ENCODE measurements at regions not wholly inside any gene's neighbourhood (a gene's known extent, or its start where the extent isn't known, plus 50 kb on each side); places are given as distances from the start of the nearest gene placed in this dataset.

GRCh38 chr20:7196481-7196880, 429.0 kb downstream of the BMP2 start:
- ATAC-seq = no peak
- POLR2A ChIA-PET = no interaction called here
- H3K4me1 ChIP-seq (ENCODE audit: control insufficient read depth, insufficient read depth, low read length) = no peaks in the 10 kb centered on the region

GRCh38 chr20:7199861-7200260, 432.4 kb downstream of the BMP2 start:
- no peaks in the 10 kb centered on the region for H3K36me3 ChIP-seq (ENCODE audit: control insufficient read depth, insufficient read depth, low read length)
- intact Hi-C loops (cut with micrococcal nuclease; ENCODE audit: unreplicated experiment) (no loop called here), in situ Hi-C loops (cut with HindIII; ENCODE audit: low pct_unique_long_range_greater_than_20kb, low sequenced_read_pairs) (no loop called here)
- no peak overlapping the region for H3K4me3 ChIP-seq (ENCODE audit: low read depth in 2 of 2, low read length in 2 of 2)
- BruUV-seq (replicated peaks) = no TSS peak
- no peak overlapping the region for H3K27ac ChIP-seq (ENCODE audit: low read length)
- TF ChIP-seq CTCF (IDR thresholded peaks at IDR 0.05) = no peak
- TF ChIP-seq TCF7L2 (IDR thresholded peaks at IDR 0.05; ENCODE audit: low read depth, low read length) = no peak
- TF ChIP-seq REST (IDR thresholded peaks at IDR 0.05; ENCODE audit: insufficient read depth in 1 of 2, low read depth in 2 of 2, low read length in 1 of 2) = no peak
- TF ChIP-seq POLR2AphosphoS5 (IDR thresholded peaks at IDR 0.05; ENCODE audit: low read depth, low read length) = no peak
- no peak for TF ChIP-seq SIN3A (IDR thresholded peaks at IDR 0.05; ENCODE audit: borderline replicate concordance, insufficient read depth, low read depth, low read length)
- POLR2A ChIA-PET = no interaction called here
- DNase-seq (ENCODE audit: low read depth, low spot score) (no peak), ATAC-seq (no peak)
- no peaks in the 10 kb centered on the region for H3K27me3 ChIP-seq (ENCODE audit: control insufficient read depth, insufficient read depth, low read length)
- CTCF ChIA-PET = no interaction called here
- H3K9me3 ChIP-seq (ENCODE audit: control insufficient read depth, insufficient read depth, low read depth, low read length) = no peaks in the 10 kb centered on the region
- H3K4me1 ChIP-seq (ENCODE audit: control insufficient read depth, insufficient read depth, low read length) = no peaks in the 10 kb centered on the region

More at GRCh38 chr20:7196481-7196880, 429.0 kb downstream of the BMP2 start:
- CTCF ChIA-PET = no interaction called here
- intact Hi-C loops (cut with micrococcal nuclease; ENCODE audit: unreplicated experiment) (no loop called here), in situ Hi-C loops (cut with HindIII; ENCODE audit: low pct_unique_long_range_greater_than_20kb, low sequenced_read_pairs) (no loop called here)
- no peak for TF ChIP-seq TCF7L2 (IDR thresholded peaks at IDR 0.05; ENCODE audit: low read depth, low read length)
- H3K4me3 ChIP-seq (ENCODE audit: low read depth in 2 of 2, low read length in 2 of 2) = no peak overlapping the region
- H3K9me3 ChIP-seq (ENCODE audit: control insufficient read depth, insufficient read depth, low read depth, low read length) = no peaks in the 10 kb centered on the region
- no peaks in the 10 kb centered on the region for H3K27me3 ChIP-seq (ENCODE audit: control insufficient read depth, insufficient read depth, low read length)
- no TSS peak for BruUV-seq (replicated peaks)
- DNase-seq (ENCODE audit: low read depth, low spot score) = no peak
- H3K27ac ChIP-seq (ENCODE audit: low read length) = no peak overlapping the region
- H3K36me3 ChIP-seq (ENCODE audit: control insufficient read depth, insufficient read depth, low read length) = no peaks in the 10 kb centered on the region

GRCh38 chr20:7207186-7207798, 439.8 kb downstream of the BMP2 start:
- in situ Hi-C loops (cut with HindIII; ENCODE audit: low pct_unique_long_range_greater_than_20kb, low sequenced_read_pairs) (no loop called here), intact Hi-C loops (cut with micrococcal nuclease; ENCODE audit: unreplicated experiment) (no loop called here)
- Histone ChIP-seq H3K27me3 (ENCODE audit: control insufficient read depth, insufficient read depth, low read length) (no peaks in the 10 kb centered on the region), H3K9me3 (ENCODE audit: control insufficient read depth, insufficient read depth, low read depth, low read length) (no peaks in the 10 kb centered on the region), H3K36me3 (ENCODE audit: control insufficient read depth, insufficient read depth, low read length) (no peaks in the 10 kb centered on the region), H3K4me1 (ENCODE audit: control insufficient read depth, insufficient read depth, low read length) (no peaks in the 10 kb centered on the region), H3K4me3 (ENCODE audit: low read depth in 2 of 2, low read length in 2 of 2) (no peak overlapping the region), H3K27ac (ENCODE audit: low read length) (no peak overlapping the region)
- ChIA-PET CTCF (no interaction called here), POLR2A (no interaction called here)
- ATAC-seq (no peak), DNase-seq (ENCODE audit: low read depth, low spot score) (no peak)
- no TSS peak for BruUV-seq (replicated peaks)
- TF ChIP-seq POLR2AphosphoS5 (IDR thresholded peaks at IDR 0.05; ENCODE audit: low read depth, low read length) = no peak
- no peak for TF ChIP-seq REST (IDR thresholded peaks at IDR 0.05; ENCODE audit: insufficient read depth in 1 of 2, low read depth in 2 of 2, low read length in 1 of 2)

Data from Panc1 (cell line).